RWPE1 (cell line): ENCODE measurements at regions not wholly inside any gene's neighbourhood (a gene's known extent, or its start where the extent isn't known, plus 50 kb on each side); places are given as distances from the start of the nearest gene placed in this dataset.

Source experiments
- CTCF ChIA-PET: fragments of 350-600 bp; sonication (Branson Sonifier 250); formaldehyde crosslinking; extraction: SDS; loops from one replicate; lab custom pipeline; 2021; lab: Yijun Ruan, JAX
- POLR2A ChIA-PET: fragments of 400-600 bp; formaldehyde crosslinking; extraction: SDS; loops from one replicate; lab custom pipeline; 2020; ENCODE audit warnings: antibody characterized with exemption; ENCODE audit not compliant: low non-redundant PET; lab: Yijun Ruan, JAX
- DNase-seq: peaks from one replicate; pipeline ENCODE4 v3.0.0; 2012; ENCODE audit warnings: low spot score
- H3K27ac ChIP-seq: fragments of 450-650 bp; 2 replicates; pipeline ENCODE4 v1.5.1; 2017
- TF ChIP-seq, protein P1 (sequence below): fragments of 450-650 bp; conservative IDR thresholded peaks from 2 replicates; pipeline ENCODE4 v1.5.1; 2017; ENCODE audit warnings: low read depth, mild to moderate bottlenecking

GRCh38 chr2:16152071-16152927 lies 211.9 kb downstream of the MYCN start:
- POLR2A ChIA-PET = no interaction called here
- H3K27ac ChIP-seq = no peak overlapping the region
- DNase-seq = no peak
- CTCF ChIA-PET = no interaction called here
- TF ChIP-seq, protein P1, sequence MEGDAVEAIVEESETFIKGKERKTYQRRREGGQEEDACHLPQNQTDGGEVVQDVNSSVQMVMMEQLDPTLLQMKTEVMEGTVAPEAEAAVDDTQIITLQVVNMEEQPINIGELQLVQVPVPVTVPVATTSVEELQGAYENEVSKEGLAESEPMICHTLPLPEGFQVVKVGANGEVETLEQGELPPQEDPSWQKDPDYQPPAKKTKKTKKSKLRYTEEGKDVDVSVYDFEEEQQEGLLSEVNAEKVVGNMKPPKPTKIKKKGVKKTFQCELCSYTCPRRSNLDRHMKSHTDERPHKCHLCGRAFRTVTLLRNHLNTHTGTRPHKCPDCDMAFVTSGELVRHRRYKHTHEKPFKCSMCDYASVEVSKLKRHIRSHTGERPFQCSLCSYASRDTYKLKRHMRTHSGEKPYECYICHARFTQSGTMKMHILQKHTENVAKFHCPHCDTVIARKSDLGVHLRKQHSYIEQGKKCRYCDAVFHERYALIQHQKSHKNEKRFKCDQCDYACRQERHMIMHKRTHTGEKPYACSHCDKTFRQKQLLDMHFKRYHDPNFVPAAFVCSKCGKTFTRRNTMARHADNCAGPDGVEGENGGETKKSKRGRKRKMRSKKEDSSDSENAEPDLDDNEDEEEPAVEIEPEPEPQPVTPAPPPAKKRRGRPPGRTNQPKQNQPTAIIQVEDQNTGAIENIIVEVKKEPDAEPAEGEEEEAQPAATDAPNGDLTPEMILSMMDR = no peak

- ChIA-PET CTCF (interaction anchor here (1.2 kb wide), 1 partner anchor 12 kb away, joined by 5 read pairs; no protein-coding TSS in a partner anchor), POLR2A (no interaction called here)
- no peak overlapping the region for H3K27ac ChIP-seq
- DNase-seq = no peak
- TF ChIP-seq, protein P1 = no peak
Observed at GRCh38 chr2:16151651-16152050, 211.3 kb downstream of the MYCN start.

DNA sequence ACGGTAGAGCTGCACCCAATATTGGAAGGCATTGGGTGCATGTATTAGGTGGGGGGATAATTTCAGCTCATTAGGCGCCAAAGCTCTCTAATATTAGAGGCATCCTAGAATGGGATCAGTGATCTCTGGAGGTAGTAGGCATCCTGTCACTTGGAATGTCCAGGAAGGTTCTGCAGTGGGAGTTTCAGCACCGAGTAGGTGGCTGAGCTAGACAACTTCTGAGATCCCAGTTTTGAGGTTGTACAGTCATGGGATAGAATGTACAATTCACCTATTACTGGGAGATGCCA lies 210.9 kb downstream of the MYCN start:
- TF ChIP-seq, protein P1 = no peak
- no peak overlapping the region for H3K27ac ChIP-seq
- CTCF ChIA-PET = interaction anchor here (1.2 kb wide), 1 partner anchor 13 kb away, joined by 5 read pairs; no protein-coding TSS in a partner anchor
- POLR2A ChIA-PET = no interaction called here
- no peak for DNase-seq

DNA sequence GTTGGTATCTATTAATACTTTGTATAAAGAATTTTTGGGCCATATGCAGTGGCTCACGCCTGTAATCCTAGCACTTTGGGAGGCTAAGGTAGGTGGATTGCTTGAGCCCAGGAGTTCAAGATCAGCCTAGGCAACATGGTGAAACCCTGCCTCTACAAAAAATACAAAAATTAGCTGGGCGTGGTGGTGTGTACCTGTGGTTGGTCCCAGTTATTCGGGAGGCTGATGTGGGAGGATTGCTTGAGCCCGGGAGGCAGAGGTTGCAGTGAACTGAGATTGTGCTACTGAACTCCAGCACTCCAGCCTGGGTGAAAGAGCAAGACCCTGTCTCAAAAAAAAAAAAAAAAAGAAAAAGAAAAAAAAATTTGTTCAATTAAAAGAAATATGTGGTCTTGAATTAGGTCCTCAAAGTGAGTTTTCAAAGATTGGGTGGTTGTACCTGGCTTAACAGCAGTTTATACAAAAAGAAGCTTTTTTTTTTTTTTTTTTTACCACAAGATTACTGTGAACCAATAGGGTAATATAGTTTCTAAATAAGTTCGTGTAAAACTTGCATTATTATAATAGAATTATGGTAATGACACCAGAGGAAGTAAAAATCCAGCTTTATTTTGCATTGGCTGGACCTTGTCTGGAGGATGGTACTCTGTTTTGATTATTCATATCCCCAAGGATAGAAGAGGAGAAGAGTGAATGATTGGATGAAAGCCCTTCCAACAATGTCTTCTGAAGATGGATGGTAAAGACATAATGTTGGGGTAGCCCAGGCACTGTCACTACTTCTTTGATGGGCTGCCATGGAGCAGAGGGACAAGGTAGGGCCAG lies 210.3 kb downstream of the MYCN start:
- TF ChIP-seq, protein P1 = no peak
- ChIA-PET POLR2A (no interaction called here), CTCF (interaction anchor here (1.2 kb wide), 1 partner anchor 13 kb away, joined by 5 read pairs; no protein-coding TSS in a partner anchor)
- DNase-seq = no peak
- H3K27ac ChIP-seq = no peak overlapping the region

- no peak overlapping the region for H3K27ac ChIP-seq
- TF ChIP-seq, protein P1 = no peak
- CTCF ChIA-PET = interaction anchor here (0.6 kb wide), 1 partner anchor 247 kb away, joined by 3 read pairs; no protein-coding TSS in a partner anchor
- POLR2A ChIA-PET = no interaction called here
- no peak for DNase-seq
Observed at GRCh38 chr2:16149349-16150243, 209.2 kb downstream of the MYCN start.
